Hindlimb muscle (tissue), 1 donor: ENCODE measurements at regions not wholly inside any gene's neighbourhood (a gene's known extent, or its start where the extent isn't known, plus 50 kb on each side); places are given as distances from the start of the nearest gene placed in this dataset.
A peak's percentile ranks its signal among the peaks of the same experiment; 100 is the strongest.

Experiments
- DNase-seq: peaks from one replicate; pipeline ENCODE4 v3.0.0-alpha.2; 2013

GRCh38 chr4:119706804-119707203, 78.2 kb upstream of the PDE5A start:
- DNase-seq: no peak

- DNase-seq: no peak
Measured at GRCh38 chr4:119697887-119698393, 69.3 kb upstream of the PDE5A start.

GRCh38 chr4:119696963-119697362, 68.4 kb upstream of the PDE5A start:
- DNase-seq: no peak

- no peak for DNase-seq
Measured at GRCh38 chr4:119695216-119695615, 66.6 kb upstream of the PDE5A start.

GRCh38 chr4:119693126-119693525, 64.5 kb upstream of the PDE5A start:
- peak; percentile 16 for DNase-seq

GRCh38 chr4:119692001-119692400, 63.4 kb upstream of the PDE5A start:
- no peak for DNase-seq

- no peak for DNase-seq
Measured at GRCh38 chr4:119690871-119691270, 62.3 kb upstream of the PDE5A start.

GRCh38 chr4:119688446-119688845, 59.8 kb upstream of the PDE5A start:
- DNase-seq: no peak

- DNase-seq: no peak
Measured at GRCh38 chr4:119684463-119684862, 55.9 kb upstream of the PDE5A start.

- no peak for DNase-seq
Measured at GRCh38 chr4:119683518-119683917, 54.9 kb upstream of the PDE5A start.

- no peak for DNase-seq
Measured at GRCh38 chr4:119682099-119682498, 53.5 kb upstream of the PDE5A start.

GRCh38 chr4:119679251-119679650, 50.6 kb upstream of the PDE5A start:
- DNase-seq: no peak

GRCh38 chr4:119678761-119679160, 50.2 kb upstream of the PDE5A start:
- DNase-seq: no peak
